ENCODE measurements at regions not wholly inside any gene's neighbourhood (a gene's known extent, or its start where the extent isn't known, plus 50 kb on each side); places are given as distances from the start of the nearest gene placed in this dataset.

DNA sequence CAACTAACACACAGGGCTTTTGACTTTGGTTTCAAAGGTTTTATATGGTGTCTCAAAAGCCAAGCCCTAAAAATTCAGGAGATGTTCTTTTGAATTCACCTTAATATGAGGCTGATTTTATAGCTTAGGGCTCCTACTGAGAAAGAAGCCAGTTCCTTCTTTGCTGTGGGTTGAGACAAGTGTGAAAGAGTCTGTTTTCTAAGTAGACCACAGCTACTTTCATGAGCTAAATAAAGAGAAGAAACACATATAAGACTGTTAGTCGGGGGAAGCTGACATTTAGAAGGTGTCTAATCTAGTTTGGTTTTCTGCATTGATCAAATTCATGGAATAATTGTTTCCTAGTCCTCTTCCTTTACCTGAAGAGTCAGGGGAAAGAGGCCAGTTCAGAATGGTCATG lies 332.1 kb upstream of the CELF2 start:
- BruUV-seq (replicated peaks): no TSS peak
- intact Hi-C loops (cut with micrococcal nuclease): no loop called here
- DNase-seq (no peak), ATAC-seq (ENCODE audit: low read depth) (no peak)
- H3K9ac ChIP-seq (ENCODE audit: low read depth, low read length): no peak overlapping the region
- H3K27me3 ChIP-seq (ENCODE audit: control insufficient read depth, insufficient read depth, low read length): no peaks in the 10 kb centered on the region
- H4K20me1 ChIP-seq (ENCODE audit: insufficient read depth, low read length): no peaks in the 10 kb centered on the region
- ChIA-PET CTCF (interaction anchor here (0.6 kb wide), 1 partner anchor 1041 kb away, joined by 3 read pairs; no protein-coding TSS in a partner anchor), POLR2A (ENCODE audit: unreplicated experiment) (no interaction called here)
- no peaks in the 10 kb centered on the region for H3K4me1 ChIP-seq (ENCODE audit: control insufficient read depth, insufficient read depth, low read length)
- no peak overlapping the region for H2AK5ac ChIP-seq (ENCODE audit: low read depth, low read length)
- H3K79me1 ChIP-seq (ENCODE audit: low read depth in 1 of 2, low read length in 2 of 2): no peaks in the 10 kb centered on the region
- TF ChIP-seq RFX5 (IDR thresholded peaks at IDR 0.05; ENCODE audit: low read depth, low read length) (no peak), BHLHE40 (IDR thresholded peaks at IDR 0.05; ENCODE audit: low read depth, low read length) (no peak), MAFK (IDR thresholded peaks at IDR 0.05; ENCODE audit: low read depth, low read length) (no peak), MAZ (IDR thresholded peaks at IDR 0.05; ENCODE audit: borderline replicate concordance, low read depth, low read length) (no peak), FOS (IDR thresholded peaks at IDR 0.05; ENCODE audit: low read depth, low read length) (no peak), POLR2A (IDR thresholded peaks at IDR 0.05; ENCODE audit: low read depth, low read length) (no peak), MXI1 (IDR thresholded peaks at IDR 0.05; ENCODE audit: borderline replicate concordance, low read depth, low read length) (no peak), CHD1 (IDR thresholded peaks at IDR 0.05; ENCODE audit: low read depth, low read length) (no peak), RCOR1 (IDR thresholded peaks at IDR 0.05; ENCODE audit: insufficient replicate concordance, low read length) (no peak), CEBPB (IDR thresholded peaks at IDR 0.05; ENCODE audit: low read depth, low read length) (no peak), SMC3 (IDR thresholded peaks at IDR 0.05; ENCODE audit: low read depth, low read length) (no peak), RAD21 (IDR thresholded peaks at IDR 0.05; ENCODE audit: low read length) (no peak), NFE2L2 (IDR thresholded peaks at IDR 0.05; ENCODE audit: low read depth, low read length) (no peak)
- TF ChIP-seq, protein P1, sequence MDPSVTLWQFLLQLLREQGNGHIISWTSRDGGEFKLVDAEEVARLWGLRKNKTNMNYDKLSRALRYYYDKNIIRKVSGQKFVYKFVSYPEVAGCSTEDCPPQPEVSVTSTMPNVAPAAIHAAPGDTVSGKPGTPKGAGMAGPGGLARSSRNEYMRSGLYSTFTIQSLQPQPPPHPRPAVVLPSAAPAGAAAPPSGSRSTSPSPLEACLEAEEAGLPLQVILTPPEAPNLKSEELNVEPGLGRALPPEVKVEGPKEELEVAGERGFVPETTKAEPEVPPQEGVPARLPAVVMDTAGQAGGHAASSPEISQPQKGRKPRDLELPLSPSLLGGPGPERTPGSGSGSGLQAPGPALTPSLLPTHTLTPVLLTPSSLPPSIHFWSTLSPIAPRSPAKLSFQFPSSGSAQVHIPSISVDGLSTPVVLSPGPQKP (IDR thresholded peaks at IDR 0.05; ENCODE audit: borderline replicate concordance, low read depth, low read length): no peak
- TF ChIP-seq, protein P2, sequence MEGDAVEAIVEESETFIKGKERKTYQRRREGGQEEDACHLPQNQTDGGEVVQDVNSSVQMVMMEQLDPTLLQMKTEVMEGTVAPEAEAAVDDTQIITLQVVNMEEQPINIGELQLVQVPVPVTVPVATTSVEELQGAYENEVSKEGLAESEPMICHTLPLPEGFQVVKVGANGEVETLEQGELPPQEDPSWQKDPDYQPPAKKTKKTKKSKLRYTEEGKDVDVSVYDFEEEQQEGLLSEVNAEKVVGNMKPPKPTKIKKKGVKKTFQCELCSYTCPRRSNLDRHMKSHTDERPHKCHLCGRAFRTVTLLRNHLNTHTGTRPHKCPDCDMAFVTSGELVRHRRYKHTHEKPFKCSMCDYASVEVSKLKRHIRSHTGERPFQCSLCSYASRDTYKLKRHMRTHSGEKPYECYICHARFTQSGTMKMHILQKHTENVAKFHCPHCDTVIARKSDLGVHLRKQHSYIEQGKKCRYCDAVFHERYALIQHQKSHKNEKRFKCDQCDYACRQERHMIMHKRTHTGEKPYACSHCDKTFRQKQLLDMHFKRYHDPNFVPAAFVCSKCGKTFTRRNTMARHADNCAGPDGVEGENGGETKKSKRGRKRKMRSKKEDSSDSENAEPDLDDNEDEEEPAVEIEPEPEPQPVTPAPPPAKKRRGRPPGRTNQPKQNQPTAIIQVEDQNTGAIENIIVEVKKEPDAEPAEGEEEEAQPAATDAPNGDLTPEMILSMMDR (conservative IDR thresholded peaks at IDR 0.05; ENCODE audit: low read depth, low read length): no peak
- TF ChIP-seq, protein P3, sequence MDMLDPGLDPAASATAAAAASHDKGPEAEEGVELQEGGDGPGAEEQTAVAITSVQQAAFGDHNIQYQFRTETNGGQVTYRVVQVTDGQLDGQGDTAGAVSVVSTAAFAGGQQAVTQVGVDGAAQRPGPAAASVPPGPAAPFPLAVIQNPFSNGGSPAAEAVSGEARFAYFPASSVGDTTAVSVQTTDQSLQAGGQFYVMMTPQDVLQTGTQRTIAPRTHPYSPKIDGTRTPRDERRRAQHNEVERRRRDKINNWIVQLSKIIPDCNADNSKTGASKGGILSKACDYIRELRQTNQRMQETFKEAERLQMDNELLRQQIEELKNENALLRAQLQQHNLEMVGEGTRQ (IDR thresholded peaks at IDR 0.05; ENCODE audit: low read depth, low read length): no peak
- no peaks in the 10 kb centered on the region for H3K9me3 ChIP-seq (ENCODE audit: control insufficient read depth, insufficient read depth, low read length)
- no peak overlapping the region for H2BK15ac ChIP-seq (ENCODE audit: low read depth, low read length)
- no CpG with 5 or more reads among the region's 1 CpG for WGBS, 2 experiments (ENCODE audit: extremely low coverage in 2 of 2, insufficient read length in 1 of 2)
- no peaks in the 10 kb centered on the region for H3K9me1 ChIP-seq (ENCODE audit: insufficient read depth, low read length)
- no peaks in the 10 kb centered on the region for H3K36me3 ChIP-seq (ENCODE audit: control insufficient read depth, insufficient read depth, low read length)
- no peak overlapping the region for H3K56ac ChIP-seq (ENCODE audit: extremely low read depth, insufficient read depth, low read length)
- H3K27ac ChIP-seq (ENCODE audit: insufficient read depth, low read length): no peak overlapping the region
- H3K4me3 ChIP-seq (ENCODE audit: insufficient read depth, low read depth, low read length): no peak overlapping the region
- H3K23ac ChIP-seq (ENCODE audit: low read depth, low read length): no peak overlapping the region
- dilution Hi-C loops (cut with HindIII; ENCODE audit: low sequenced_read_pairs, unreplicated experiment): no loop called here
- no peak overlapping the region for H3K4ac ChIP-seq (ENCODE audit: low read depth, low read length)
- no peak overlapping the region for H2BK5ac ChIP-seq (ENCODE audit: low read depth, low read length, poor library complexity, severe bottlenecking)
- H4K5ac ChIP-seq (ENCODE audit: low read depth, low read length): no peak overlapping the region
- H3K18ac ChIP-seq (ENCODE audit: low read depth, low read length): no peak overlapping the region
- H4K8ac ChIP-seq (ENCODE audit: low read depth in 2 of 2, low read length in 2 of 2): no peak overlapping the region
- H2AFZ ChIP-seq (replicated peaks; ENCODE audit: low read length, poor library complexity): no peak overlapping the region
- H2BK20ac ChIP-seq (ENCODE audit: low read depth, low read length): no peak overlapping the region
- H3K4me2 ChIP-seq (ENCODE audit: low read depth, low read length): no peak overlapping the region
- in situ Hi-C loops (cut with MboI; ENCODE audit: low sequenced_read_pairs): loop anchor here (25.0 kb wide), 1 partner anchor 1348 kb away; no protein-coding TSS in a partner anchor
- no peak overlapping the region for H3K14ac ChIP-seq (replicated peaks; ENCODE audit: low read depth, low read length)
- H2AK9ac ChIP-seq (replicated peaks; ENCODE audit: low read depth, low read length, poor library complexity): no peak overlapping the region
- no peak overlapping the region for H4K91ac ChIP-seq (ENCODE audit: insufficient read depth, low read depth, low read length)
- no peak overlapping the region for H2BK120ac ChIP-seq (ENCODE audit: low read depth, low read length)

All from IMR-90 (cell line).